ENCODE measurements at regions not wholly inside any gene's neighbourhood (a gene's known extent, or its start where the extent isn't known, plus 50 kb on each side); places are given as distances from the start of the nearest gene placed in this dataset.

DNA sequence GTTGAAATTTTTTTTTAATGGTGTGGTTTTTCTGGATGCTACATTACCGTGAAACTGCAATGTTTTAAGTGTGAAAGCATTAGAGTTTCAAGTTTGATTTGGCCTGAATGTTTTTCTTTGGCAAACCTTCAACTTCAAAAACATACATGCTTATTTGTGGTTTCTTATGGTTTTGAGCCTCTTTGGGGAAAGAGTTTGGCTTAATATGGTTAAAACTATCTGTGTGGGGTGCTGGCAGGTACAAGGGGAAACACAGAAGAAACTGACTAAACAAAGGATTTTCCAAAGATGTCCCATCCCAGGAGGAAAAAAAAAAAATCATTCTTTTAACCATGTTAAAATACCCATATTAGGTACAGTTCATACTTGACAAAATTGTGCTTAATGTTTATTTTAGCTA, 121.1 kb downstream of the HGF start:
- Histone ChIP-seq H3K27ac (no peak overlapping the region), H3K36me3 (no peaks in the 10 kb centered on the region), H3K27me3 (no peaks in the 10 kb centered on the region), H3K9me3 (no peaks in the 10 kb centered on the region), H3K4me1 (no peaks in the 10 kb centered on the region), H3K4me3 (no peak overlapping the region)
- DNase-seq = no peak
- intact Hi-C loops (cut with DNase I) = no loop called here
- TF ChIP-seq, protein P1, sequence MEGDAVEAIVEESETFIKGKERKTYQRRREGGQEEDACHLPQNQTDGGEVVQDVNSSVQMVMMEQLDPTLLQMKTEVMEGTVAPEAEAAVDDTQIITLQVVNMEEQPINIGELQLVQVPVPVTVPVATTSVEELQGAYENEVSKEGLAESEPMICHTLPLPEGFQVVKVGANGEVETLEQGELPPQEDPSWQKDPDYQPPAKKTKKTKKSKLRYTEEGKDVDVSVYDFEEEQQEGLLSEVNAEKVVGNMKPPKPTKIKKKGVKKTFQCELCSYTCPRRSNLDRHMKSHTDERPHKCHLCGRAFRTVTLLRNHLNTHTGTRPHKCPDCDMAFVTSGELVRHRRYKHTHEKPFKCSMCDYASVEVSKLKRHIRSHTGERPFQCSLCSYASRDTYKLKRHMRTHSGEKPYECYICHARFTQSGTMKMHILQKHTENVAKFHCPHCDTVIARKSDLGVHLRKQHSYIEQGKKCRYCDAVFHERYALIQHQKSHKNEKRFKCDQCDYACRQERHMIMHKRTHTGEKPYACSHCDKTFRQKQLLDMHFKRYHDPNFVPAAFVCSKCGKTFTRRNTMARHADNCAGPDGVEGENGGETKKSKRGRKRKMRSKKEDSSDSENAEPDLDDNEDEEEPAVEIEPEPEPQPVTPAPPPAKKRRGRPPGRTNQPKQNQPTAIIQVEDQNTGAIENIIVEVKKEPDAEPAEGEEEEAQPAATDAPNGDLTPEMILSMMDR (IDR thresholded peaks at IDR 0.05) = no peak
- ATAC-seq = no peak

- Histone ChIP-seq H3K27me3 (no peaks in the 10 kb centered on the region), H3K27ac (no peak overlapping the region), H3K9me3 (no peaks in the 10 kb centered on the region), H3K36me3 (no peaks in the 10 kb centered on the region), H3K4me1 (no peaks in the 10 kb centered on the region), H3K4me3 (no peak overlapping the region)
- TF ChIP-seq, protein P1 (IDR thresholded peaks at IDR 0.05) = no peak
- DNase-seq = no peak
- intact Hi-C loops (cut with DNase I) = no loop called here
- ATAC-seq = no peak
These were observed 124.4 kb downstream of the HGF start for GRCh38 chr7:81645435-81645834.

DNA sequence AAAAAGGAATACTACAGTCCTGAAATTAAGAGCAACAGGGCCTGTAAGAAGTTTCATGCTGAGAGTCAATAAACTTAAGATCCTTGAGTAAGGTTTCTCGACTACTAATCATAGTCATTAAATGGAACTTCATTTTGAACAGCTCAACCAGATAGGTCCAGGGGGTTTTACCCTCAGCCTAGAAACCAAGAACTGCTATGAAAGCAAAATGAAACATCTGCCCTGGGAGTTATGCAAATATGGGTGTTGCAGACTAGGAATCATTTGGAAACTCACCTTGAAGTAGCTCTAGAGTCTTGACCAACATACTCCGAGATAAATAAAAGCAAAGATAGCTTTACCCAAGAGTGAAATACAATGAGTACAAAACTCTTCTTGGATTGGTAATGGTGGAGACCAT, 128.0 kb downstream of the HGF start:
- Histone ChIP-seq H3K27me3 (no peaks in the 10 kb centered on the region), H3K4me1 (no peaks in the 10 kb centered on the region), H3K27ac (no peak overlapping the region), H3K36me3 (no peaks in the 10 kb centered on the region), H3K4me3 (no peak overlapping the region), H3K9me3 (no peaks in the 10 kb centered on the region)
- intact Hi-C loops (cut with DNase I) = no loop called here
- ATAC-seq (no peak), DNase-seq (no peak)
- TF ChIP-seq, protein P1 (IDR thresholded peaks at IDR 0.05) = no peak

GRCh38 chr7:81638198-81638597, 131.6 kb downstream of the HGF start:
- Histone ChIP-seq H3K9me3 (no peaks in the 10 kb centered on the region), H3K36me3 (no peaks in the 10 kb centered on the region), H3K4me1 (no peaks in the 10 kb centered on the region), H3K27me3 (no peaks in the 10 kb centered on the region), H3K27ac (no peak overlapping the region), H3K4me3 (no peak overlapping the region)
- DNase-seq = no peak
- intact Hi-C loops (cut with DNase I) = no loop called here
- no peak for ATAC-seq
- TF ChIP-seq, protein P1 (IDR thresholded peaks at IDR 0.05) = no peak

DNA sequence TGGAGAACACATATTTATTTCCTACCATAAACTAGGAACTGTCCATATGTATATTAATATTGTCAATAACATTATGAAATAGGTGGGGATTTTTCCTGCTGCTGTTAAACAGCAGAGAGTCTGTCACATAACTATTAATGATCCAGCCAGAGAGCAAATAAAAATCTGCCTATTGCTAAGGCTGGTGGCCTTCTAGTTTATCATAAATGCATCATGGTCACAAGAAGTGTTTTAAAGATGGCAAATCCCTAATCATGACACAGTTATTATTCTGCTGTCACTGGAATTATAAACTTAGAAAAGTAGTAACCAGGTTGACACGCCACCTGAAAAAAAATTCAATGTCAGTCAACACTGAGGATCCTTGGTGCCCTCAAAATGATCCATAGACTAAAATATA, 132.3 kb downstream of the HGF start:
- ATAC-seq (no peak), DNase-seq (no peak)
- no peaks in the 10 kb centered on the region for H3K36me3 ChIP-seq
- H3K4me1 ChIP-seq = no peaks in the 10 kb centered on the region
- H3K9me3 ChIP-seq = no peaks in the 10 kb centered on the region
- H3K27me3 ChIP-seq = no peaks in the 10 kb centered on the region
- TF ChIP-seq, protein P1 (IDR thresholded peaks at IDR 0.05) = no peak
- no peak overlapping the region for H3K27ac ChIP-seq
- no peak overlapping the region for H3K4me3 ChIP-seq
- intact Hi-C loops (cut with DNase I) = no loop called here

DNA sequence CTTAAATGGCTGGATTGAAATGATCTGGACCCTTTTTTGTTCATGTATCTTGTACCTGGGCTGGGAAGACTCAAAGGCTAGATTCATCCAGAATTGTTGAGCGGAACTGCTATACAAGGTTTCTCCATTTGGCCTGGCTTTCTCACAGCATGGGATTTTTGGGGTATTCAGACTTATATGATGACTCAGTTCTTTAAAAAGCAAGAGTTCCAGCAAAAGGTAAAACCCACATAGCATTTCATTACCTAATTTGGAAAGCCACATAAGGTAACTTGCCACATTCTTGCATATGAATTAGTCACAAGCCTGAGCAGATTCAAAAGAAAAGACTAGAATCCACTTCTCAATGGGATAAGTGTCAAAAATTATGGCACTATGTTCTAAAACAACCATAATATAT, 137.4 kb downstream of the HGF start:
- intact Hi-C loops (cut with DNase I) = no loop called here
- Histone ChIP-seq H3K36me3 (no peaks in the 10 kb centered on the region), H3K9me3 (no peaks in the 10 kb centered on the region), H3K27ac (no peak overlapping the region), H3K4me3 (no peak overlapping the region), H3K27me3 (no peaks in the 10 kb centered on the region), H3K4me1 (no peaks in the 10 kb centered on the region)
- ATAC-seq = no peak
- no peak for DNase-seq
- TF ChIP-seq, protein P1 (IDR thresholded peaks at IDR 0.05) = no peak
